Trophoblast cell (in vitro differentiated cells and primary cell): ENCODE measurements at regions not wholly inside any gene's neighbourhood (a gene's known extent, or its start where the extent isn't known, plus 50 kb on each side); places are given as distances from the start of the nearest gene placed in this dataset.

ENCODE experiments used
- DNase-seq, 2 donors: peaks; one replicate each; pipeline ENCODE4 v3.0.0-alpha.2; 2016
- H2AFZ ChIP-seq: 2 replicates; pipeline ENCODE4 v1.6.1; 2013; ENCODE audit warnings: low read length, moderate library complexity, mild to moderate bottlenecking; ENCODE audit not compliant: insufficient read depth, poor library complexity
- H2AK5ac ChIP-seq: 2 replicates; pipeline ENCODE4 v1.6.1; 2013; ENCODE audit warnings: mild to moderate bottlenecking, low read length
- H2BK120ac ChIP-seq: 2 replicates; pipeline ENCODE4 v1.6.1; 2013; ENCODE audit warnings: low read length, mild to moderate bottlenecking, moderate library complexity; ENCODE audit not compliant: insufficient read depth, poor library complexity
- H2BK12ac ChIP-seq: 2 replicates; pipeline ENCODE4 v1.6.1; 2013; ENCODE audit warnings: mild to moderate bottlenecking, low read length, moderate library complexity
- H2BK5ac ChIP-seq: 2 replicates; pipeline ENCODE4 v1.6.1; 2013; ENCODE audit warnings: low read length, low read depth, moderate library complexity, mild to moderate bottlenecking; ENCODE audit not compliant: poor library complexity
- H3K14ac ChIP-seq: 2 replicates; pipeline ENCODE4 v1.6.1; 2013; ENCODE audit warnings: mild to moderate bottlenecking, low read length
- H3K18ac ChIP-seq: 2 replicates; pipeline ENCODE4 v1.6.1; 2013; ENCODE audit warnings: mild to moderate bottlenecking, low read length
- H3K23ac ChIP-seq: 2 replicates; pipeline ENCODE4 v1.6.1; 2013; ENCODE audit warnings: low read length
- H3K27ac ChIP-seq: 2 replicates; pipeline ENCODE4 v1.5.1; 2013; ENCODE audit warnings: low read depth, mild to moderate bottlenecking, inconsistent platforms, low read length, moderate library complexity
- H3K27me3 ChIP-seq: 2 replicates; pipeline ENCODE4 v1.6.1; 2013; ENCODE audit warnings: inconsistent platforms, mild to moderate bottlenecking, low read length, moderate library complexity; ENCODE audit not compliant: insufficient read depth
- H3K36me3 ChIP-seq, 2 experiments: 1 replicate in 1 of 2; 2 replicates in 1 of 2; pipeline ENCODE4 v1.6.1; 2013; ENCODE audit warnings: low read length in 2 of 2, mild to moderate bottlenecking in 2 of 2, moderate library complexity in 1 of 2; ENCODE audit not compliant: insufficient read depth in 2 of 2, control insufficient read depth in 1 of 2
- H3K4ac ChIP-seq: 2 replicates; pipeline ENCODE4 v1.6.1; 2013; ENCODE audit warnings: low read depth, mild to moderate bottlenecking, low read length, moderate library complexity
- H3K4me1 ChIP-seq, 2 experiments: 1 replicate in 1 of 2; 2 replicates in 1 of 2; pipeline ENCODE4 v1.6.1; 2013; ENCODE audit warnings: low read length in 2 of 2, mild to moderate bottlenecking in 2 of 2, moderate library complexity in 1 of 2; ENCODE audit not compliant: insufficient read depth in 2 of 2, control insufficient read depth in 1 of 2
- H3K4me2 ChIP-seq: 2 replicates; pipeline ENCODE4 v1.6.1; 2013; ENCODE audit warnings: inconsistent platforms, mild to moderate bottlenecking, low read length, moderate library complexity
- H3K4me3 ChIP-seq: 2 replicates; pipeline ENCODE4 v1.5.1; 2013; ENCODE audit warnings: mild to moderate bottlenecking, low read depth, low read length, inconsistent platforms
- H3K79me1 ChIP-seq: one replicate; pipeline ENCODE4 v1.6.1; 2013; ENCODE audit warnings: low read length
- H3K79me2 ChIP-seq: 2 replicates; pipeline ENCODE4 v1.6.1; 2013; ENCODE audit warnings: low read length, mild to moderate bottlenecking; ENCODE audit not compliant: control insufficient read depth, insufficient read depth, poor library complexity
- H3K9ac ChIP-seq: 2 replicates; pipeline ENCODE4 v1.6.1; 2013; ENCODE audit warnings: mild to moderate bottlenecking, low read length
- H3K9me3 ChIP-seq: 2 replicates; pipeline ENCODE4 v1.6.1; 2013; ENCODE audit warnings: low read depth, mild to moderate bottlenecking, control low read depth, inconsistent platforms, low read length; ENCODE audit not compliant: insufficient read depth
- H4K12ac ChIP-seq: 2 replicates; pipeline ENCODE4 v1.6.1; 2013; ENCODE audit warnings: low read depth, mild to moderate bottlenecking, low read length, moderate library complexity
- H4K8ac ChIP-seq: 2 replicates; pipeline ENCODE4 v1.6.1; 2013; ENCODE audit warnings: low read depth, mild to moderate bottlenecking, low read length, moderate library complexity
- H4K91ac ChIP-seq: one replicate; pipeline ENCODE4 v1.6.1; 2013; ENCODE audit warnings: low read depth, mild to moderate bottlenecking, low read length, moderate library complexity
- whole genome bisulfite sequencing: extraction: QIAGEN DNeasy Blood & Tissue Kit; methylation state at CpG from one replicate; pipeline ENCODE4 v1.1.7; 2013; ENCODE audit warnings: missing lambda C conversion rate; ENCODE audit not compliant: insufficient read length, insufficient coverage; ENCODE audit errors: extremely low coverage; 5-methylcytosine and 5-hydroxymethylcytosine counted together

GRCh38 chr22:44587737-44588310 lies 89.8 kb upstream of the RTL6 start:
- no peak overlapping the region for H2BK12ac ChIP-seq
- H3K23ac ChIP-seq: no peak overlapping the region
- no peak overlapping the region for H2AK5ac ChIP-seq
- no peak overlapping the region for H4K12ac ChIP-seq
- H3K79me2 ChIP-seq: no peaks in the 10 kb centered on the region
- H3K14ac ChIP-seq: no peak overlapping the region
- H3K4me3 ChIP-seq: no peak overlapping the region
- H4K91ac ChIP-seq: no peak overlapping the region
- peaks cover 22% of the 10 kb centered on the region for H3K9me3 ChIP-seq
- no peak overlapping the region for H3K27ac ChIP-seq
- H2AFZ ChIP-seq: no peak overlapping the region
- WGBS: no CpG with 5 or more reads among the region's 3 CpGs
- H3K4me2 ChIP-seq: no peak overlapping the region
- H4K8ac ChIP-seq: no peak overlapping the region
- no peak overlapping the region for H2BK120ac ChIP-seq
- no peaks in the 10 kb centered on the region for H3K36me3 ChIP-seq
- no peaks in the 10 kb centered on the region for H3K79me1 ChIP-seq
- H3K9ac ChIP-seq: no peak overlapping the region
- H3K4ac ChIP-seq: no peak overlapping the region
- no peak overlapping the region for H3K18ac ChIP-seq
- H2BK5ac ChIP-seq: no peak overlapping the region
- no peaks in the 10 kb centered on the region for H3K27me3 ChIP-seq
- DNase-seq: no peak
- H3K4me1 ChIP-seq: no peaks in the 10 kb centered on the region

GRCh38 chr22:44586999-44587736 lies 89.1 kb upstream of the RTL6 start:
- DNase-seq: peak; percentile 70 to 94
- Histone ChIP-seq H3K23ac (no peak overlapping the region), H3K4me3 (no peak overlapping the region), H3K27me3 (no peaks in the 10 kb centered on the region), H3K4ac (no peak overlapping the region), H3K79me2 (no peaks in the 10 kb centered on the region), H3K36me3 (no peaks in the 10 kb centered on the region), H2AFZ (no peak overlapping the region), H3K9ac (no peak overlapping the region), H4K8ac (no peak overlapping the region), H4K91ac (no peak overlapping the region), H2BK5ac (no peak overlapping the region), H2BK12ac (no peak overlapping the region), H3K27ac (no peak overlapping the region), H2BK120ac (no peak overlapping the region), H3K4me2 (no peak overlapping the region), H2AK5ac (no peak overlapping the region), H3K4me1 (no peaks in the 10 kb centered on the region), H3K79me1 (no peaks in the 10 kb centered on the region), H3K14ac (no peak overlapping the region), H4K12ac (no peak overlapping the region), H3K9me3 (peaks cover 22% of the 10 kb centered on the region), H3K18ac (no peak overlapping the region)
- WGBS: no CpG with 5 or more reads among the region's 24 CpGs

- Histone ChIP-seq H4K8ac (no peak overlapping the region), H3K36me3 (no peaks in the 10 kb centered on the region), H3K4me2 (no peak overlapping the region), H3K23ac (no peak overlapping the region), H3K27me3 (no peaks in the 10 kb centered on the region), H2AK5ac (no peak overlapping the region), H3K9ac (no peak overlapping the region), H2BK12ac (no peak overlapping the region), H3K27ac (no peak overlapping the region), H3K4ac (no peak overlapping the region), H3K14ac (no peak overlapping the region), H2AFZ (no peak overlapping the region), H3K4me1 (no peaks in the 10 kb centered on the region), H3K18ac (no peak overlapping the region), H4K12ac (no peak overlapping the region), H3K4me3 (no peak overlapping the region), H2BK120ac (no peak overlapping the region), H3K79me1 (no peaks in the 10 kb centered on the region), H2BK5ac (no peak overlapping the region), H3K9me3 (peaks cover 19% of the 10 kb centered on the region), H4K91ac (no peak overlapping the region), H3K79me2 (no peaks in the 10 kb centered on the region)
- WGBS: no CpG with 5 or more reads among the region's 18 CpGs
- DNase-seq: no peak
These were observed 88.4 kb upstream of the RTL6 start for GRCh38 chr22:44586351-44586990.

- Histone ChIP-seq H3K23ac (no peak overlapping the region), H3K4me2 (no peak overlapping the region), H3K18ac (no peak overlapping the region), H3K4me1 (no peaks in the 10 kb centered on the region), H4K8ac (no peak overlapping the region), H2AK5ac (no peak overlapping the region), H3K27me3 (no peaks in the 10 kb centered on the region), H2BK5ac (no peak overlapping the region), H3K27ac (no peak overlapping the region), H3K79me1 (no peaks in the 10 kb centered on the region), H4K91ac (no peak overlapping the region), H4K12ac (no peak overlapping the region), H2BK12ac (no peak overlapping the region), H3K36me3 (no peaks in the 10 kb centered on the region), H2AFZ (no peak overlapping the region), H3K4me3 (no peak overlapping the region), H3K79me2 (no peaks in the 10 kb centered on the region), H3K4ac (no peak overlapping the region), H3K9ac (peak overlapping the region; percentile 21), H2BK120ac (no peak overlapping the region), H3K14ac (no peak overlapping the region), H3K9me3 (peaks cover 13% of the 10 kb centered on the region)
- no peak for DNase-seq
- no CpG with 5 or more reads among the region's 20 CpGs for WGBS
These were observed 87.7 kb upstream of the RTL6 start for GRCh38 chr22:44585559-44586350.
